BJ (cell line): ENCODE measurements at regions not wholly inside any gene's neighbourhood (a gene's known extent, or its start where the extent isn't known, plus 50 kb on each side); places are given as distances from the start of the nearest gene placed in this dataset.

Source experiments
- CTCF ChIA-PET: fragments of 350-600 bp; formaldehyde crosslinking; extraction: SDS; loops from one replicate; lab custom pipeline; 2021; ENCODE audit warnings: antibody characterized with exemption, inconsistent platforms; lab: Yijun Ruan, JAX
- POLR2A ChIA-PET: fragments of 300-600 bp; sonication (Branson Sonifier 250); formaldehyde crosslinking; extraction: SDS; loops from one replicate; lab custom pipeline; 2021; ENCODE audit warnings: antibody characterized with exemption; lab: Charles Lee
- DNase-seq: peaks from one replicate; pipeline ENCODE4 v3.0.0-alpha.2; 2011; ENCODE audit warnings: low read depth
- H3K27me3 ChIP-seq: 2 replicates; pipeline ENCODE4 v1.6.0; 2011; ENCODE audit warnings: low read length; ENCODE audit not compliant: control insufficient read depth, insufficient read depth
- H3K36me3 ChIP-seq: 2 replicates; pipeline ENCODE4 v1.5.1; 2011; ENCODE audit warnings: low read length; ENCODE audit not compliant: control insufficient read depth, insufficient read depth
- H3K4me3 ChIP-seq: 2 replicates; pipeline ENCODE4 v1.5.1; 2011; ENCODE audit warnings: low read depth, mild to moderate bottlenecking, control low read depth, low read length
- TF ChIP-seq, protein P1 (sequence below): IDR thresholded peaks from 2 replicates; pipeline ENCODE4 v1.5.1; 2011; ENCODE audit warnings: low read depth, mild to moderate bottlenecking, control low read depth, inconsistent platforms, low read length, moderate library complexity; ENCODE audit not compliant: insufficient read depth

DNA sequence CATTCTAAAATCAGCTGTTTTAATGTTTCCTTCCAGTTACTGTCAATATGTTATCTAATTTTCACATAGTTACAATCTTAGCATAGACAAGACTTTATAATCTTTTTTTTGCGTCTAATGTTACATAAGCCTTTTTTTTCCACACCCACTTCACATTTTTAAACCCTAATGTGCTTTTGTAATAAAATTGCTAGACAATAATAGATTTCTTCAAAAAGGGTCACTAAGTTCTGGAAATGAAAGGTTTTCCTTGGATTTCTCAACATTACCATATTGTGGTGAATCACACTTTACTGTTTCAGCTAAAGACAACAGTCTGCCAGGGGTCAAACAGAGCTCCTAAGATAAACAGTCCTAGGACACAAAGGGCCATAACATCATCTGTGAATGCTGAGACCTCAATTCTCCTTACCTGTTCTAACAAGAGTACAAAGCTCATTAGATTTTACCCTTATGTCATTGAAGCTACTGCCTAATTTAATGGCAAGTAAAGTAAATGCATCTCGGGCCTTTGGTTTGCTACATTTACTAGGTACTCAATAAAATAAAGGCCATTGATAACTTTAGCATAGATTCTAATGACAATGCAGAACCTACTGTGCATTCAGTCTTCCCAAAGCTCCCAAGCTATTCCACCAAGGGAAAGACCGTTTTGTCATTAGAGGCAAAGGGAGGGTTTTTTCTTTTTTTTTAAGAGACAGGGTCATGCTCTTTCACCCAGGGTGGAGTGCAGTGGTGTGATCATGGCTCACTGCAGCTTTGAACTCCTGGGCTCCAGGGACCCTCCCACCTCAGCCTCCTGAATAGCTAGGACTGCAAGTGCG lies 111.2 kb upstream of the SLC38A2 start:
- H3K36me3 ChIP-seq, result no peaks in the 10 kb centered on the region
- TF ChIP-seq, protein P1, sequence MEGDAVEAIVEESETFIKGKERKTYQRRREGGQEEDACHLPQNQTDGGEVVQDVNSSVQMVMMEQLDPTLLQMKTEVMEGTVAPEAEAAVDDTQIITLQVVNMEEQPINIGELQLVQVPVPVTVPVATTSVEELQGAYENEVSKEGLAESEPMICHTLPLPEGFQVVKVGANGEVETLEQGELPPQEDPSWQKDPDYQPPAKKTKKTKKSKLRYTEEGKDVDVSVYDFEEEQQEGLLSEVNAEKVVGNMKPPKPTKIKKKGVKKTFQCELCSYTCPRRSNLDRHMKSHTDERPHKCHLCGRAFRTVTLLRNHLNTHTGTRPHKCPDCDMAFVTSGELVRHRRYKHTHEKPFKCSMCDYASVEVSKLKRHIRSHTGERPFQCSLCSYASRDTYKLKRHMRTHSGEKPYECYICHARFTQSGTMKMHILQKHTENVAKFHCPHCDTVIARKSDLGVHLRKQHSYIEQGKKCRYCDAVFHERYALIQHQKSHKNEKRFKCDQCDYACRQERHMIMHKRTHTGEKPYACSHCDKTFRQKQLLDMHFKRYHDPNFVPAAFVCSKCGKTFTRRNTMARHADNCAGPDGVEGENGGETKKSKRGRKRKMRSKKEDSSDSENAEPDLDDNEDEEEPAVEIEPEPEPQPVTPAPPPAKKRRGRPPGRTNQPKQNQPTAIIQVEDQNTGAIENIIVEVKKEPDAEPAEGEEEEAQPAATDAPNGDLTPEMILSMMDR, result no peak
- no peak overlapping the region for H3K4me3 ChIP-seq
- H3K27me3 ChIP-seq, result no peaks in the 10 kb centered on the region
- POLR2A ChIA-PET, result interaction anchor here (0.6 kb wide), 1 partner anchor 121 kb away, joined by 3 read pairs; no protein-coding TSS in a partner anchor
- CTCF ChIA-PET, result interaction anchor here (0.6 to 0.8 kb wide), 4 partner anchors 9 to 491 kb away, joined by 3 to 4 read pairs (median 4); no protein-coding TSS in a partner anchor
- DNase-seq, result no peak

DNA sequence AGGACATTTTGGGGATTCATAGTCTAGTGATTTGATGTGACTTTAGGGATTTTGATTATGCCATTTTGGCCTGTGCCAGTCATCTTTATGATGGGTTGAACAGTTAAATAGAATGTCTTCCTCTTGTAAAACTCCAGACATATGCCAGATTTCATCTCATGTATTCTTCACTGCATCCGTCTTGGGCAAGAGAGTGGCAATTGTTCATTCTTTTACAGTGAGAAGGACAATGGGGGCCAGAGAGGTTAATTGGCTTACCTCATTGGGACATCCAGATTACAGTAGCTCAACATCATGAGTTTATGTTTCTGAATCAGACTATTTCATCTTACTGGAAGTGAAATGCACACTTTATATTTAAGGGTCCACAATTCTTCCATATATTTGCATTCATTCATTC lies 108.2 kb upstream of the SLC38A2 start:
- DNase-seq, result no peak
- POLR2A ChIA-PET, result interaction anchor here (0.6 kb wide), 1 partner anchor 177 kb away, joined by 4 read pairs; no protein-coding TSS in a partner anchor
- Histone ChIP-seq H3K36me3 (no peaks in the 10 kb centered on the region), H3K4me3 (no peak overlapping the region), H3K27me3 (no peaks in the 10 kb centered on the region)
- TF ChIP-seq, protein P1, result no peak
- CTCF ChIA-PET, result interaction anchor here (1.0 kb wide), 1 partner anchor 10 kb away, joined by 3 read pairs; no protein-coding TSS in a partner anchor

DNA sequence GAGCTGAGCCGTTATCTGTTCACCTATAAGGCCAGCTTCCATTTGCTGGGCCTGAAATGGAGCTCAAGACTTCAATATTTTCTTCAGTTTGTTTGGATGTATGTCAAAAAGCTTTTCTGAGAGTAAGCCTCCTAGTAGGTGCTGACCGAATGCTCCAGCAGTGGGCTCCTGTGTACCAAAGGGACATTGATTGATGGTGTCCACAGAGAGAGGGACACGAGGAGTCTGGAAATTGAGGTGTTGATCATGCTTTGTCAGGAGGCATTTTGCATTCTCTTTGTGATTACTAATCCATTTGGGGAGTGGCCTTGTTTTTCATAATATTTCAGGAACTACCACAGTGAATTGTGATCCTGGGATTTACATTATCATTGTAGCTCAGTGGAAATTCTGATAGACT lies 107.7 kb upstream of the SLC38A2 start:
- ChIA-PET POLR2A (interaction anchor here (0.6 kb wide), 1 partner anchor 178 kb away, joined by 4 read pairs; no protein-coding TSS in a partner anchor), CTCF (interaction anchor here (1.0 kb wide), 1 partner anchor 10 kb away, joined by 3 read pairs; no protein-coding TSS in a partner anchor)
- Histone ChIP-seq H3K4me3 (no peak overlapping the region), H3K36me3 (no peaks in the 10 kb centered on the region), H3K27me3 (no peaks in the 10 kb centered on the region)
- TF ChIP-seq, protein P1, result no peak
- DNase-seq, result no peak

DNA sequence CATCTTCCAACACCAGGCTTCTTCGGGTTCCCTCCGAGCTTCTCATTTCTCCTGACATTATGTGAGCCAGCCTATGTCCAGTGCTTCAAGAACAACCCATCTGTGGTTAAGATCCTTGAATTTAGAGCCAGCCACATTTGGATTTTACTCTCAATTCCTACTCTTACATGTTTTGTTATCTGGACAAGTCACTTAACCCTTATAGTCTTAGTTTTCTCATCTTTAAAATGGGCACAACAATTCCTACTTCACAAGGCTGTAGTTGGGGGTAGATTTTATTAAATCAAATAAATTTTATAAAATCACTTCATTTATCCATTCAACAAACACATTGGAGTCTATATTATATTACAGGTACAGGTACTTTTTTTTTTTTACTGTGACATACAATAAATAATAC lies 105.5 kb upstream of the SLC38A2 start:
- POLR2A ChIA-PET, result no interaction called here
- TF ChIP-seq, protein P1, result no peak
- no peak for DNase-seq
- CTCF ChIA-PET, result no interaction called here
- no peak overlapping the region for H3K4me3 ChIP-seq
- H3K27me3 ChIP-seq, result no peaks in the 10 kb centered on the region
- no peaks in the 10 kb centered on the region for H3K36me3 ChIP-seq

DNA sequence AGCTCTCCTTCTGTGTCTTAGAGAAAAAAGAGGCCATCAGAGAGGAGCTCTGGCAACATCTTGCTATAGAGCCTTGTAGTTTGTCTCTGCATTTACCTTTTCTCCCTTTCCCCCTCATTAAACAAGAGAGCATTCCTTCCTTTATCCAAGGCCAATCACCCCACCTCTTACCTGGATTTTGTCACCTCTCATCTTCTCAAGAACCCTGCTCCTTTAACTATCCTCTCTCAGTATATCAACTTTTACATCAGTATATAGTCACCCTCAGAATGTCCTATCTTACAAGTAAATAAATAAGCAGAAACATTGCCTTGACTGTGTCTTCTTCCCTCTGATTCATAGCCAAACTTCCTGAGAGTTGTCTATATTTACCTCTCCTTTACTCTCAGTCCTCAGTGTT lies 105.0 kb upstream of the SLC38A2 start:
- TF ChIP-seq, protein P1, result no peak
- H3K36me3 ChIP-seq, result no peaks in the 10 kb centered on the region
- H3K27me3 ChIP-seq, result no peaks in the 10 kb centered on the region
- CTCF ChIA-PET, result no interaction called here
- no peak overlapping the region for H3K4me3 ChIP-seq
- POLR2A ChIA-PET, result no interaction called here
- DNase-seq, result no peak
